ENCODE measurements at regions not wholly inside any gene's neighbourhood (a gene's known extent, or its start where the extent isn't known, plus 50 kb on each side); places are given as distances from the start of the nearest gene placed in this dataset.

DNA sequence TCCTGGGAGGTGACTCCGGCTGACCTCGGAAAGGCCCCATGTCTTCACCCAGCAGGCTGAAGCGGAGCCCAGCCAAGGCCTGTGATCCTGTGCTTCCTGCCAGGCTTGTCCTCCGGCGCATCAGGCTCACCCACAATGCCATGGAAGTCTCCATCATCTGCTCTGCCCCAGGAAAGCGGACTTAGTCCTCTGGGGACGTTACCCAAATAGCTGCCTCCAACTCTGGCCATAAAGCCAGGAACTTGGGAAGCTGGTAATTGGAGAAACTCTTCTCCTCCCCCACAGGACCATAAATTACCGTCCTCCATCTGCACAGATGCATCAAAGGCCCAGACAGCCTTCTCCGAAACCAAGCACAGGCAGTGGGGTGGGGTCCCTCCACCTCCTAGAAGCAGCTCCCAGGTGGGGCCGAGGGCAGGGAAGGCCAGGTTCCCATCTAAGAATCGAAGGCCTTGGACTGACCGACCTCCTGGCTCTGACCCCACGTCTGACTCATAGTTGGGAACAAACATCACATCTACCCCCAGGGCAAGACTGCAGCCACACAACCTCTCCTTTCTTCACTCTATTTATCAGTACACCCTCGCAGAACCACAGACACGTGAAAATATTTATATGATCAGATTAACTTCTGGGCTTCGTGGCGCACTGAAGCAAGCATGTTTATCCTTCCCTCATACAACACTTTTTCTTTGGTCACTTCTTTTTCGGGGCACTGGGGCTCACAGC, 56.4 kb downstream of the PITPNM2 start (continued):
- TF ChIP-seq ZNF296 (CRISPR knock-in tag; conservative IDR thresholded peaks at IDR 0.05) (no peak), PCBP2 (optimal IDR thresholded peaks at IDR 0.05; ENCODE audit: low read depth, low read length, poor library complexity, severe bottlenecking) (no peak), SP4 (CRISPR knock-in tag; IDR thresholded peaks at IDR 0.05) (no peak), TFDP2 (CRISPR knock-in tag; IDR thresholded peaks at IDR 0.05) (no peak), ZNF580 (CRISPR knock-in tag; IDR thresholded peaks at IDR 0.05; ENCODE audit: borderline replicate concordance, low read depth) (0 out of 2 replicates have a peak, but pooled peaks have one; percentile 21), TSC22D2 (CRISPR knock-in tag; IDR thresholded peaks at IDR 0.05; ENCODE audit: borderline replicate concordance) (no peak), CBFB (CRISPR knock-in tag; IDR thresholded peaks at IDR 0.05) (0 out of 2 replicates have a peak, but pooled peaks have one; percentile 26), NFATC3 (CRISPR knock-in tag; IDR thresholded peaks at IDR 0.05) (no peak), TEAD2 (CRISPR knock-in tag; IDR thresholded peaks at IDR 0.05) (no peak), ZNF691 (CRISPR knock-in tag; IDR thresholded peaks at IDR 0.05; ENCODE audit: borderline replicate concordance, low read depth) (no peak), FIP1L1 (IDR thresholded peaks at IDR 0.05; ENCODE audit: borderline replicate concordance, insufficient read depth, low read depth, low read length) (no peak), ZNF607 (CRISPR knock-in tag; IDR thresholded peaks at IDR 0.05; ENCODE audit: borderline replicate concordance) (0 out of 2 replicates have a peak, but pooled peaks have one; percentile 38), ZNF558 (CRISPR knock-in tag; IDR thresholded peaks at IDR 0.05; ENCODE audit: borderline replicate concordance) (no peak), ZNF615 (CRISPR knock-in tag; IDR thresholded peaks at IDR 0.05; ENCODE audit: borderline replicate concordance) (no peak), SPEN (CRISPR knock-in tag; IDR thresholded peaks at IDR 0.05; ENCODE audit: low read depth) (peak; percentile 17; the same call in 1 of the 2 replicates), THAP11 (CRISPR knock-in tag; IDR thresholded peaks at IDR 0.05) (no peak), ZNF703 (CRISPR knock-in tag; IDR thresholded peaks at IDR 0.05; ENCODE audit: borderline replicate concordance) (no peak), ZBTB2 (CRISPR knock-in tag; IDR thresholded peaks at IDR 0.05; ENCODE audit: low read depth) (no peak), ZNF224 (CRISPR knock-in tag; IDR thresholded peaks at IDR 0.05) (no peak), ZMYM3 (CRISPR knock-in tag; IDR thresholded peaks at IDR 0.05) (no peak; the same call in 1 of the 2 replicates), NFRKB (IDR thresholded peaks at IDR 0.05) (no peak), ZNF431 (CRISPR knock-in tag; IDR thresholded peaks at IDR 0.05; ENCODE audit: borderline replicate concordance, low read depth) (no peak)
- TF ChIP-seq, protein P1, sequence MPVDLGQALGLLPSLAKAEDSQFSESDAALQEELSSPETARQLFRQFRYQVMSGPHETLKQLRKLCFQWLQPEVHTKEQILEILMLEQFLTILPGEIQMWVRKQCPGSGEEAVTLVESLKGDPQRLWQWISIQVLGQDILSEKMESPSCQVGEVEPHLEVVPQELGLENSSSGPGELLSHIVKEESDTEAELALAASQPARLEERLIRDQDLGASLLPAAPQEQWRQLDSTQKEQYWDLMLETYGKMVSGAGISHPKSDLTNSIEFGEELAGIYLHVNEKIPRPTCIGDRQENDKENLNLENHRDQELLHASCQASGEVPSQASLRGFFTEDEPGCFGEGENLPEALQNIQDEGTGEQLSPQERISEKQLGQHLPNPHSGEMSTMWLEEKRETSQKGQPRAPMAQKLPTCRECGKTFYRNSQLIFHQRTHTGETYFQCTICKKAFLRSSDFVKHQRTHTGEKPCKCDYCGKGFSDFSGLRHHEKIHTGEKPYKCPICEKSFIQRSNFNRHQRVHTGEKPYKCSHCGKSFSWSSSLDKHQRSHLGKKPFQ (CRISPR knock-in tag; IDR thresholded peaks at IDR 0.05; ENCODE audit: insufficient replicate concordance) = no peak
- TF ChIP-seq, protein P2, sequence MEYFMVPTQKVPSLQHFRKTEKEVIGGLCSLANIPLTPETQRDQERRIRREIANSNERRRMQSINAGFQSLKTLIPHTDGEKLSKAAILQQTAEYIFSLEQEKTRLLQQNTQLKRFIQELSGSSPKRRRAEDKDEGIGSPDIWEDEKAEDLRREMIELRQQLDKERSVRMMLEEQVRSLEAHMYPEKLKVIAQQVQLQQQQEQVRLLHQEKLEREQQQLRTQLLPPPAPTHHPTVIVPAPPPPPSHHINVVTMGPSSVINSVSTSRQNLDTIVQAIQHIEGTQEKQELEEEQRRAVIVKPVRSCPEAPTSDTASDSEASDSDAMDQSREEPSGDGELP (IDR thresholded peaks at IDR 0.05; ENCODE audit: borderline replicate concordance, low read depth) = peak; percentile 12; the same call in 1 of the 2 replicates

Data from HepG2 (cell line).